CD4-positive, alpha-beta T cell (primary cell): ENCODE measurements at regions not wholly inside any gene's neighbourhood (a gene's known extent, or its start where the extent isn't known, plus 50 kb on each side); places are given as distances from the start of the nearest gene placed in this dataset.

Experiments used
- ATAC-seq: fragments of 200-7000 bp; cut with Tn5 transposase; one replicate; pipeline ENCODE4 v1.10.0; 2022; ENCODE audit warnings: mild to moderate bottlenecking; ENCODE audit not compliant: poor library complexity
- CTCF ChIA-PET: fragments of 350-600 bp; sonication (Branson Sonifier 250); formaldehyde crosslinking; loops from one replicate; lab custom pipeline; 2021; ENCODE audit warnings: antibody characterized with exemption, inconsistent platforms; lab: Charles Lee
- POLR2A ChIA-PET: fragments of 350-600 bp; sonication (Branson Sonifier 250); formaldehyde crosslinking; loops from one replicate; lab custom pipeline; 2021; ENCODE audit warnings: antibody characterized with exemption, inconsistent platforms; lab: Charles Lee
- DNase-seq, 14 experiments: peaks; one replicate each; pipeline ENCODE4 v3.0.0-alpha.2; 2013 to 2020; ENCODE audit warnings: mixed read lengths in 2 of 14
- H3K27ac ChIP-seq, 2 donors: one replicate each; pipeline versions ENCODE4 v1.5.1 to v1.7.0; 2013; ENCODE audit warnings: low read length in 2 of 2, low read depth in 1 of 2, mild to moderate bottlenecking in 1 of 2
- H3K27me3 ChIP-seq, 2 experiments: 1 replicate in 1 of 2; 2 replicates in 1 of 2; pipeline versions ENCODE4 v1.6.1 to v1.7.0; 2013; ENCODE audit warnings: low read length in 2 of 2, control low read depth in 1 of 2, mild to moderate bottlenecking in 1 of 2, moderate library complexity in 1 of 2; ENCODE audit not compliant: insufficient read depth in 2 of 2, control insufficient read depth in 1 of 2
- H3K36me3 ChIP-seq: one replicate; pipeline ENCODE4 v1.6.1; 2013; ENCODE audit warnings: low read length, control low read depth; ENCODE audit not compliant: insufficient read depth
- H3K4me1 ChIP-seq: one replicate; pipeline ENCODE4 v1.6.1; 2013; ENCODE audit warnings: low read length, control low read depth; ENCODE audit not compliant: insufficient read depth
- H3K4me3 ChIP-seq: one replicate; pipeline ENCODE4 v1.5.1; 2013; ENCODE audit warnings: mild to moderate bottlenecking, low read length, moderate library complexity
- H3K9me3 ChIP-seq, 2 experiments: 1 replicate in 1 of 2; 2 replicates in 1 of 2; pipeline versions ENCODE4 v1.6.1 to v1.7.0; 2013; ENCODE audit warnings: low read length in 2 of 2, mild to moderate bottlenecking in 2 of 2, control low read depth in 1 of 2, moderate library complexity in 1 of 2; ENCODE audit not compliant: control insufficient read depth in 1 of 2, insufficient read depth in 1 of 2
- H3K27ac Mint-ChIP-seq: one replicate; pipeline ENCODE4 v1.8.0; 2020; ENCODE audit warnings: mixed read lengths
- H3K27me3 Mint-ChIP-seq: one replicate; pipeline ENCODE4 v1.8.0; 2021; ENCODE audit warnings: mixed read lengths
- H3K36me3 Mint-ChIP-seq: one replicate; pipeline ENCODE4 v1.8.0; 2021; ENCODE audit warnings: low read depth, mixed read lengths
- H3K4me1 Mint-ChIP-seq: one replicate; pipeline ENCODE4 v1.8.0; 2021; ENCODE audit warnings: low read depth, mixed read lengths
- H3K4me3 Mint-ChIP-seq: one replicate; pipeline ENCODE4 v1.8.0; 2020; ENCODE audit warnings: mild to moderate bottlenecking, mixed read lengths
- H3K9me3 Mint-ChIP-seq: one replicate; pipeline ENCODE4 v1.8.0; 2020; ENCODE audit warnings: mixed read lengths
- CTCF ChIP-seq: fragments of 200-600 bp; IDR thresholded peaks from one replicate; pipeline ENCODE4 v1.8.0; 2022; ENCODE audit warnings: antibody characterized with exemption, mild to moderate bottlenecking
- intact Hi-C, 2 experiments: fragments of 100-400 bp; cut with DNase I in 1 of 2; cut with micrococcal nuclease in 1 of 2; formaldehyde crosslinking; loops; one replicate each; pipeline versions ENCODE4 v1.15.1 to v1.9.0; 2023 to 2025; cut with DNase I, micrococcal nuclease

- ChIA-PET POLR2A (no interaction called here), CTCF (no interaction called here)
- intact Hi-C loops, result no loop called here
- Mint-ChIP-seq H3K27me3 (no peaks in the 10 kb centered on the region), H3K27ac (no peak overlapping the region), H3K36me3 (no peaks in the 10 kb centered on the region), H3K4me1 (no peaks in the 10 kb centered on the region), H3K4me3 (no peak overlapping the region), H3K9me3 (no peaks in the 10 kb centered on the region)
- H3K4me3 ChIP-seq, result no peak overlapping the region
- no peak for TF ChIP-seq CTCF
- no peaks in the 10 kb centered on the region for H3K36me3 ChIP-seq
- H3K27me3 ChIP-seq, result no peaks in the 10 kb centered on the region
- no peaks in the 10 kb centered on the region for H3K4me1 ChIP-seq
- H3K9me3 ChIP-seq, result peaks cover 0 to 3% of the 10 kb centered on the region in 2 experiments
- ATAC-seq (no peak), DNase-seq (no peak)
- no peak overlapping the region for H3K27ac ChIP-seq
These were observed 396.5 kb upstream of the DSEL start for GRCh38 chr18:67913040-67913439.

GRCh38 chr18:67901573-67901972, 385.1 kb upstream of the DSEL start:
- intact Hi-C loops, result no loop called here

GRCh38 chr18:67896451-67896850, 379.9 kb upstream of the DSEL start:
- Histone ChIP-seq H3K4me3 (no peak overlapping the region), H3K27me3 (no peaks in the 10 kb centered on the region), H3K9me3 (no peaks in the 10 kb centered on the region), H3K27ac (no peak overlapping the region), H3K36me3 (no peaks in the 10 kb centered on the region), H3K4me1 (no peaks in the 10 kb centered on the region)
- no peak for ATAC-seq
- H3K27ac Mint-ChIP-seq, result no peak overlapping the region
- H3K4me3 Mint-ChIP-seq, result no peak overlapping the region
- ChIA-PET CTCF (no interaction called here), POLR2A (no interaction called here)
- H3K9me3 Mint-ChIP-seq, result no peaks in the 10 kb centered on the region
- no peak for TF ChIP-seq CTCF
- no peaks in the 10 kb centered on the region for H3K4me1 Mint-ChIP-seq
- no peaks in the 10 kb centered on the region for H3K27me3 Mint-ChIP-seq
- intact Hi-C loops, result no loop called here
- no peaks in the 10 kb centered on the region for H3K36me3 Mint-ChIP-seq
- DNase-seq, result no peak

More at GRCh38 chr18:67901573-67901972, 385.1 kb upstream of the DSEL start:
- Mint-ChIP-seq H3K27ac (no peak overlapping the region), H3K27me3 (no peaks in the 10 kb centered on the region), H3K4me1 (no peaks in the 10 kb centered on the region), H3K36me3 (no peaks in the 10 kb centered on the region), H3K4me3 (no peak overlapping the region), H3K9me3 (no peaks in the 10 kb centered on the region)
- H3K4me3 ChIP-seq, result no peak overlapping the region
- no peaks in the 10 kb centered on the region for H3K4me1 ChIP-seq
- CTCF ChIA-PET, result no interaction called here
- peaks cover 0 to 2% of the 10 kb centered on the region in 2 experiments for H3K9me3 ChIP-seq
- TF ChIP-seq CTCF, result no peak
- H3K27ac ChIP-seq, result no peak overlapping the region
- no peaks in the 10 kb centered on the region for H3K36me3 ChIP-seq
- no peaks in the 10 kb centered on the region for H3K27me3 ChIP-seq
- POLR2A ChIA-PET, result no interaction called here
- ATAC-seq (no peak), DNase-seq (no peak)
